PC-3 (cell line): ENCODE measurements at regions not wholly inside any gene's neighbourhood (a gene's known extent, or its start where the extent isn't known, plus 50 kb on each side); places are given as distances from the start of the nearest gene placed in this dataset.

Experiments
- EZH2 ChIP-seq: fragments of 300-600 bp; sonication (generic); IDR thresholded peaks from one replicate; pipeline ENCODE4 v1.6.1; 2017; ENCODE audit warnings: antibody characterized with exemption, mild to moderate bottlenecking, low read length; ENCODE audit not compliant: unreplicated experiment
- EZH2phosphoT487 ChIP-seq: fragments of 300-600 bp; sonication (generic); IDR thresholded peaks from 2 replicates; pipeline ENCODE4 v1.6.1; 2018; ENCODE audit warnings: mild to moderate bottlenecking, antibody characterized with exemption, low read length, borderline replicate concordance
- TF ChIP-seq, protein P1 (sequence below): fragments of 300-600 bp; sonication (generic); conservative IDR thresholded peaks from 2 replicates; pipeline ENCODE4 v1.5.1; 2017; ENCODE audit warnings: antibody characterized with exemption, low read depth, mild to moderate bottlenecking, low read length

DNA sequence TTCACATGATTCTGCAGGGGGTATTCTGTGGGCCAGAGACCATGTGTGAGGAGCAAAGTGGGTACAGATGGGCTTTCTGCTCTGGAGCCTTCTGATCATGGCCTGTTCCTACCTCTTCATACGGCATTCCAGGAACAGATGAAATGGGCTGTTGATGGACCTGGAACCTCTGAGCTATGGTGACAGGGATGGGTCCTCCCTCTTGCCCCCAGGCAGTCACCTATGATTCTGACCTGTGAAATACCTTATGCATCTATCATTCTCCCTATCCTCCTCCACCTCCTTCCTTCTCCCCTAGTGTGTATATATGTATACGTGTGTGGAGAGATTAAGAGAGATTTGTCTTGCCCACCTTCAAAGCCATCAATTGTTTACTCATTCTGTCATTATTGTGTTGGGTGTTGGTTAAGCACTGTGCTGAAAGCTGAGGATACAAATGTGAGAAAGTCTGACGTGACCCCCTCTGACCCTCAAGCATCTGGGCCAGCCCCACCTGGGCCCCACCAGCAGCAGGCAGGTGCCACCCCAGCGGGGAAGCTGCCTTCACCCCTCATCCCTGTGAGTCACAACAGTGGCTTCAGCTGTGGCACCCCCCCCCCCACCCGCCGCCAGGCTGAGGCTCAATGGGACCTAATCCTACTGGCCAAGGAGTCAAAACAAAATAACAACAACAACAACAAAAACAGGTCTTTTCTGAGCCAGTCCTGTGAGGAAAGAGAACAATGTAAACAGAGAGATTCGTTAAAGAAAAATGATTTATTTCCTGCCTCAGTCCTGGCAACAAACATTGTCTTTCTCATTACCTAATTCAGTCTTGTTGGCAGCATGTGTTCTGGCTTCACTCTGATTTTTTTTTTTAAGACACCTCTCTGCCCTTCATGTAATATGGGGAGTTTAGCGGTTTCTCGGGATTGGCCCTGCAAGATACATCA, 103.8 kb upstream of the CDC42EP3 start:
- TF ChIP-seq, protein P1, sequence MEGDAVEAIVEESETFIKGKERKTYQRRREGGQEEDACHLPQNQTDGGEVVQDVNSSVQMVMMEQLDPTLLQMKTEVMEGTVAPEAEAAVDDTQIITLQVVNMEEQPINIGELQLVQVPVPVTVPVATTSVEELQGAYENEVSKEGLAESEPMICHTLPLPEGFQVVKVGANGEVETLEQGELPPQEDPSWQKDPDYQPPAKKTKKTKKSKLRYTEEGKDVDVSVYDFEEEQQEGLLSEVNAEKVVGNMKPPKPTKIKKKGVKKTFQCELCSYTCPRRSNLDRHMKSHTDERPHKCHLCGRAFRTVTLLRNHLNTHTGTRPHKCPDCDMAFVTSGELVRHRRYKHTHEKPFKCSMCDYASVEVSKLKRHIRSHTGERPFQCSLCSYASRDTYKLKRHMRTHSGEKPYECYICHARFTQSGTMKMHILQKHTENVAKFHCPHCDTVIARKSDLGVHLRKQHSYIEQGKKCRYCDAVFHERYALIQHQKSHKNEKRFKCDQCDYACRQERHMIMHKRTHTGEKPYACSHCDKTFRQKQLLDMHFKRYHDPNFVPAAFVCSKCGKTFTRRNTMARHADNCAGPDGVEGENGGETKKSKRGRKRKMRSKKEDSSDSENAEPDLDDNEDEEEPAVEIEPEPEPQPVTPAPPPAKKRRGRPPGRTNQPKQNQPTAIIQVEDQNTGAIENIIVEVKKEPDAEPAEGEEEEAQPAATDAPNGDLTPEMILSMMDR = no peak
- TF ChIP-seq EZH2 = no peak
- no peak for TF ChIP-seq EZH2phosphoT487
